SK-N-MC (cell line): ENCODE measurements at regions not wholly inside any gene's neighbourhood (a gene's known extent, or its start where the extent isn't known, plus 50 kb on each side); places are given as distances from the start of the nearest gene placed in this dataset.

Experiments
- EZH2 ChIP-seq: fragments of 200-600 bp; sonication (generic); IDR thresholded peaks from one replicate; pipeline ENCODE4 v1.6.1; 2017; ENCODE audit warnings: antibody characterized with exemption
- POLR2AphosphoS5 ChIP-seq: IDR thresholded peaks from 2 replicates; pipeline ENCODE4 v1.6.1; 2012; ENCODE audit warnings: mild to moderate bottlenecking, low read depth, low read length, borderline replicate concordance

DNA sequence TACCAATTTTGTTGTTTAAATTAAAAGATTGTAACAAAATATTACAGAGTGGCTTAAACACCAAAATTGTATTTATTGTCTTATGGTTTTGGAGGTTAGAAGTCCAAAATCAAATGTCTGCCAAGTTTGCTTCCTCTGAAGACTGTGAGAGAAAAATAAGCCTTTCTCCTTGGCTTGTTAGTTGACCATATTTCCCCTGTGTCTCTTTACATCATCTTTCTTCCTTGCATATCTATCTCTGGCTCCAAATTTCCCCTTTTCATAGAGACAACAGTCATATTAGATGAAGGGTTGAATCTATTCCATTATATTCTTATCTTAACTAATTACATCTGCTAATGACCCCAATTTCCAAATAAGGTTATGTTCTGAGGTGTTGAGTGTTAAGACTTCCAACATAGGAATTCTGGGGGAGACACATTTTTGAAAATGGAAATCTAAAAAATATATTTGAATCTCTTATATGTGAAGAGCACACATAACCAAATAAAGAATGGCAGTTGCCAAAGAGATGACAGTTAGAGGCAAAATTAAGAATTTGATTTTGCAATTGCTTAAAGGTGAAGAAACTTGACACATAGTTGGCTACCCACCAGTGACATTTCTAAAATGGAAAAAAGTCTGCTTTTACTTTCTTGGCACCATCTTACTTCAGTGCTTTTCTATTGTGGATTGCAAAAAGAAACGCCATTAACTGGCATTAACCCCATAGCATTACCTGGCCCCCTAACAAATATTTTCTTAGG, 407.2 kb downstream of the FSCB start:
- TF ChIP-seq EZH2 (no peak), POLR2AphosphoS5 (no peak)
